Activated CD8-positive, alpha-beta T cell treated with anti-CD3 and anti-CD28 coated beads for 36 hours (primary cell): ENCODE measurements at regions not wholly inside any gene's neighbourhood (a gene's known extent, or its start where the extent isn't known, plus 50 kb on each side); places are given as distances from the start of the nearest gene placed in this dataset.

Source experiments
- ATAC-seq: fragments of 200-7000 bp; cut with Tn5 transposase; one replicate; pipeline ENCODE4 v1.10.0; 2021; ENCODE audit warnings: mild to moderate bottlenecking, moderate library complexity
- CTCF ChIA-PET: fragments of 350-600 bp; sonication (Branson Sonifier 250); formaldehyde crosslinking; loops from one replicate; lab custom pipeline; 2021; ENCODE audit warnings: antibody characterized with exemption; lab: Charles Lee
- POLR2A ChIA-PET: fragments of 350-600 bp; sonication (Branson Sonifier 250); formaldehyde crosslinking; loops from one replicate; lab custom pipeline; 2021; ENCODE audit warnings: antibody characterized with exemption; lab: Charles Lee
- DNase-seq: peaks from one replicate; pipeline ENCODE4 v3.0.0-alpha.2; 2020
- H3K27ac Mint-ChIP-seq: one replicate; pipeline ENCODE4 v1.8.0; 2021; ENCODE audit warnings: mild to moderate bottlenecking, mixed read lengths
- H3K27me3 Mint-ChIP-seq: one replicate; pipeline ENCODE4 v1.8.0; 2021; ENCODE audit warnings: mixed read lengths
- H3K36me3 Mint-ChIP-seq: one replicate; pipeline ENCODE4 v1.8.0; 2021; ENCODE audit warnings: low read depth, mixed read lengths
- H3K4me1 Mint-ChIP-seq: one replicate; pipeline ENCODE4 v1.8.0; 2021; ENCODE audit warnings: low read depth, mixed read lengths
- H3K4me3 Mint-ChIP-seq: one replicate; pipeline ENCODE4 v1.8.0; 2021; ENCODE audit warnings: mild to moderate bottlenecking, moderate library complexity, mixed read lengths
- H3K9me3 Mint-ChIP-seq: one replicate; pipeline ENCODE4 v1.8.0; 2021; ENCODE audit warnings: mixed read lengths
- intact Hi-C: fragments of 100-400 bp; cut with micrococcal nuclease; formaldehyde crosslinking; loops from one replicate; pipeline ENCODE4 v1.10.0; 2022
- TF ChIP-seq, protein P1 (sequence below): fragments of 200-600 bp; IDR thresholded peaks from one replicate; pipeline ENCODE4 v1.8.0; 2022; ENCODE audit warnings: antibody characterized with exemption, mild to moderate bottlenecking

DNA sequence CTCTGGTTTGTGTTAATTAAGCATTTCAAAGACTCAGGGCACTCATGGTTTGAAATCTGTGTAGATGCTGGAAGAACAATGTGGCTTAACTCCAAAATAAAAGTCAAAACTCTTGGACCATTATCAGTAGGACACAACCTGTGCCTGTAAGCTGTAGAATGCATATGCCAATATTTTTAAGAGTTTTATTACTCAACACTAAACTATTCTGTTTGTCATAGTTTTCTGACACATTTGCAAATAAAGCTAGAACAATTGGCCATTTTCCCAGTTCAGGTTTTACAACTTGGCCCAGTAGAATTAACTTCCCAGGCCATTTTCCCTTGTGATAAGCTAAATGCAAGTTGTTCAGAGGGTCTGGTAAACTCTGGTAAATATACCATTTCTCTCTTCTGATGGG is 713.1 kb downstream of the CBLN2 start:
- CTCF ChIA-PET, result no interaction called here
- DNase-seq, result no peak
- Mint-ChIP-seq H3K36me3 (no peaks in the 10 kb centered on the region), H3K4me1 (no peaks in the 10 kb centered on the region), H3K27ac (no peak overlapping the region), H3K27me3 (no peaks in the 10 kb centered on the region), H3K4me3 (no peak overlapping the region), H3K9me3 (no peaks in the 10 kb centered on the region)
- POLR2A ChIA-PET, result no interaction called here
- ATAC-seq, result no peak
- TF ChIP-seq, protein P1, sequence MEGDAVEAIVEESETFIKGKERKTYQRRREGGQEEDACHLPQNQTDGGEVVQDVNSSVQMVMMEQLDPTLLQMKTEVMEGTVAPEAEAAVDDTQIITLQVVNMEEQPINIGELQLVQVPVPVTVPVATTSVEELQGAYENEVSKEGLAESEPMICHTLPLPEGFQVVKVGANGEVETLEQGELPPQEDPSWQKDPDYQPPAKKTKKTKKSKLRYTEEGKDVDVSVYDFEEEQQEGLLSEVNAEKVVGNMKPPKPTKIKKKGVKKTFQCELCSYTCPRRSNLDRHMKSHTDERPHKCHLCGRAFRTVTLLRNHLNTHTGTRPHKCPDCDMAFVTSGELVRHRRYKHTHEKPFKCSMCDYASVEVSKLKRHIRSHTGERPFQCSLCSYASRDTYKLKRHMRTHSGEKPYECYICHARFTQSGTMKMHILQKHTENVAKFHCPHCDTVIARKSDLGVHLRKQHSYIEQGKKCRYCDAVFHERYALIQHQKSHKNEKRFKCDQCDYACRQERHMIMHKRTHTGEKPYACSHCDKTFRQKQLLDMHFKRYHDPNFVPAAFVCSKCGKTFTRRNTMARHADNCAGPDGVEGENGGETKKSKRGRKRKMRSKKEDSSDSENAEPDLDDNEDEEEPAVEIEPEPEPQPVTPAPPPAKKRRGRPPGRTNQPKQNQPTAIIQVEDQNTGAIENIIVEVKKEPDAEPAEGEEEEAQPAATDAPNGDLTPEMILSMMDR, result no peak
- intact Hi-C loops, result no loop called here

DNA sequence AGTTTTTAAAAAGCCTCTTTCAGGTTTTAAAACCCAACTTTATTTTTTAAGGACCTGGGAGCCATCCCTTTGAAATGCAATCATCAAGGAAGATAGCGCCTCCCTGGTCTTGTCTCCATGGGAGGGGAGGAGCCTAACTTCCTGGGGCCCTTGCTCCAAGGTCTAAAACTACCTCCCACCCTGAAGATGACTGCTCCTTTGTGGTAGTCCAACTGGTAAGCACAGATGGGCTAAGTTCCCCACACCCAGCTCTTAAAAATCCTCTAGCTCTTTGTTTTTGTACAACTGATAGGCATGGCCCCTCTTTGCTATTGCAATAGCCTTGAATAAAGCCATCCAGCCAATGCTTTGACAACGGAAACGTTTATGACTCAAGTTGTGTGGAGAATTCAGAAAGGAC is 716.8 kb downstream of the CBLN2 start:
- ATAC-seq (no peak), DNase-seq (no peak)
- Mint-ChIP-seq H3K27me3 (no peaks in the 10 kb centered on the region), H3K27ac (no peak overlapping the region), H3K4me3 (no peak overlapping the region), H3K4me1 (no peaks in the 10 kb centered on the region), H3K9me3 (no peaks in the 10 kb centered on the region), H3K36me3 (no peaks in the 10 kb centered on the region)
- ChIA-PET CTCF (no interaction called here), POLR2A (no interaction called here)
- intact Hi-C loops, result no loop called here
- TF ChIP-seq, protein P1, result no peak

DNA sequence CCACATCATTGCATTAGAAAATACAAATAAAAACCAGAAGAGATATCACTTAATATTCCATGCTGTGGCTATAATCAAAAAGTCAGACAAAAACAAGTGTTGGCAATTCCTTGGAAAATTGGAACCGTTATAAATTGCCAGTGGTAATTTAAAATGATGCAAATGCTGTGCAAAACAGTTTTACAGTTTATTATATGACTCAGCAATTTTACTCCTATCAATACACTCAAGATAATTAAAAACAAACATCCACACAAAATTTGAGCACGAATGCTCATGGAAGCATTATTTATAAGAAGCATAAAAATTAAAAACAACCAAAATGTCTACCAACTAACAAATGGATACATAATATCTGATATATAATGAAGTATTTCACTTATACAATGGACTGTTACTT is 728.8 kb downstream of the CBLN2 start:
- Mint-ChIP-seq H3K4me1 (no peaks in the 10 kb centered on the region), H3K36me3 (no peaks in the 10 kb centered on the region), H3K27ac (no peak overlapping the region), H3K9me3 (no peaks in the 10 kb centered on the region), H3K4me3 (no peak overlapping the region), H3K27me3 (no peaks in the 10 kb centered on the region)
- intact Hi-C loops, result no loop called here
- POLR2A ChIA-PET, result no interaction called here
- TF ChIP-seq, protein P1, result no peak
- CTCF ChIA-PET, result no interaction called here
- ATAC-seq, result no peak
- no peak for DNase-seq

DNA sequence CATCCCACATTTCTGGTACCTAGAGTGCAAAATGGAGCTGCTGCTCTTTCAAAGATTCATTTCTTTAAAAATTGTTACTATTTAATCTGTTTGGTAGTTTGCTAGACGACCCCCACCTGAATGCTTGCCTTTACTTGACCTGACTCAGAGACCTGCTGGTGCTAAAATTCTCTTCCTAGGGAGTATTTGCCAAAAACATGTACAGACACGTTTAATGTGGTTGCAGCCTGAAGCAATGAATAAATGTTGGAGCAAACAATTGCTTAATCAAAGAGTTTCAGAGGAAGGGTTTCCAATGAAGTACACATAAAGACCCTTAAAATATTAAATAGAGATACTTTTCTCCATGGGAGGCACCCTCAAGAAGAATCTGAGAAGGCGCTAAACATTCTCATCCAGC is 734.4 kb downstream of the CBLN2 start:
- H3K27me3 Mint-ChIP-seq, result no peaks in the 10 kb centered on the region
- TF ChIP-seq, protein P1, result no peak
- ATAC-seq (no peak), DNase-seq (no peak)
- H3K9me3 Mint-ChIP-seq, result peaks cover 2% of the 10 kb centered on the region
- CTCF ChIA-PET, result no interaction called here
- no peaks in the 10 kb centered on the region for H3K4me1 Mint-ChIP-seq
- H3K36me3 Mint-ChIP-seq, result no peaks in the 10 kb centered on the region
- intact Hi-C loops, result no loop called here
- POLR2A ChIA-PET, result no interaction called here
- no peak overlapping the region for H3K4me3 Mint-ChIP-seq
- H3K27ac Mint-ChIP-seq, result no peak overlapping the region

DNA sequence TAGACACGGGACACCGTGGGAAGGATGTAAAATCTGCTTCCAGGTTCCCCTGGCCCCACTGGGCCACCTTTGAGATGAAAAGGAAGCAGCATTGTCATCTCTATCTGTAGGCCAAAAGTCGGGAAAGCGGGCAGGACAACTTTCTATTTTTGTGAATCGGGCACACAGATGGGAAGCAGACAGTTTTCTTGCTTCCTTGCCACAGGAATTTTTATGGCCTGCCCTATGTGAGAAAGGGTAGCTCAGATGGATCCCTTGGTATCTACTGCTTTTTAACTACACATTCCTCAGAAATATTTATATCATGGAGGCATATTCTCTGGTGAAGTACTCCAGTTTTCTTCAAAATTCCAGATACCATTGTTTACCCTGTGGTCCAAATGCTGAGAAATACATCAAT is 735.5 kb downstream of the CBLN2 start:
- POLR2A ChIA-PET, result no interaction called here
- Mint-ChIP-seq H3K36me3 (no peaks in the 10 kb centered on the region), H3K4me3 (no peak overlapping the region), H3K27ac (no peak overlapping the region), H3K4me1 (no peaks in the 10 kb centered on the region), H3K9me3 (peaks cover 2% of the 10 kb centered on the region), H3K27me3 (no peaks in the 10 kb centered on the region)
- DNase-seq, result no peak
- TF ChIP-seq, protein P1, result no peak
- CTCF ChIA-PET, result interaction anchor here (1.2 kb wide), 1 partner anchor 23 kb away, joined by 3 read pairs; no protein-coding TSS in a partner anchor
- intact Hi-C loops, result no loop called here
- ATAC-seq, result no peak
